ENCODE measurements at regions not wholly inside any gene's neighbourhood (a gene's known extent, or its start where the extent isn't known, plus 50 kb on each side); places are given as distances from the start of the nearest gene placed in this dataset.

DNA sequence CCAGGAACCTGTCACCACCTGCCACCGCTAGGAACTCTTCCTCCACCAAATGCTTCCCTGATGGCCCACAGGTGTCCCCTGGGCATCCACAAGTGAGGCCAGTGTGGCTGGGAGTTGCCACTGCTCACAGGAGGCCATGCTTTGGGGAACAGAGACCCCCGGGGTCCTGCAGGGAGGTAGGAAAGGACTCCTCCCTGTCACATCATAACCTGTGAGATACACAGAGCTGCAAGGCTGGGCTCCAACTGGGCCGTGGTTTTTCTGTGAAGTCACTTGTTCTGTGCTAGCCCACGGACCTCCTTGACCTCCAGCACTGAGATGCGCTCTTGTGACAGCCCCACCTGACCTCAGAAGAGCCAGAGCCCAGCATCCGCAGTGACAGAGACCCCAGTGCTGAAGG lies 311.2 kb downstream of the C16orf95 start:
- TF ChIP-seq CTCF (conservative IDR thresholded peaks at IDR 0.05 in 1 of 2, IDR thresholded peaks at IDR 0.05 in 1 of 2; ENCODE audit: low read depth in 1 of 2, low read length in 2 of 2) (no peak), EZH2 (IDR thresholded peaks at IDR 0.05; ENCODE audit: low read length, missing control alignments) (no peak)
